ENCODE measurements at regions not wholly inside any gene's neighbourhood (a gene's known extent, or its start where the extent isn't known, plus 50 kb on each side); places are given as distances from the start of the nearest gene placed in this dataset.

DNA sequence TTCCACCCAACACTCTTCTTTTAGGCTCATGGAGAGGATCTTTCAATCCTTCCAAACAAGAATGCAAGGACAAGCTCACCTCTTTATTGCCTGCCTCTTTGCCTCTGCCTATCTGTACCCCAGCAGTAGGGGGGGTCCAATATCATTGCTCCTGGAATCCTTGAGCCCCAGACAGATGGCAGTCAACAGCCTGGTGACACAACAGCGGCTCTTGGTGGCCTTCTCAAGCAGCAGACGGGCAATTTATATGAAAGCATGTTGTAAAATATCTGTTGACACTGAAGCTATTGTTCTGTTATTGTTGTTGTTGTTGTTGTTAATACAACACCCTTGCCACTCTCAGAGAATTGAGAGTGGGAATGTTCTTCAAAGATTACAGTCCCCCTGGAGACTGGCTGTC lies 480.0 kb upstream of the CADM1 start (continued):
- TF ChIP-seq, protein P1, sequence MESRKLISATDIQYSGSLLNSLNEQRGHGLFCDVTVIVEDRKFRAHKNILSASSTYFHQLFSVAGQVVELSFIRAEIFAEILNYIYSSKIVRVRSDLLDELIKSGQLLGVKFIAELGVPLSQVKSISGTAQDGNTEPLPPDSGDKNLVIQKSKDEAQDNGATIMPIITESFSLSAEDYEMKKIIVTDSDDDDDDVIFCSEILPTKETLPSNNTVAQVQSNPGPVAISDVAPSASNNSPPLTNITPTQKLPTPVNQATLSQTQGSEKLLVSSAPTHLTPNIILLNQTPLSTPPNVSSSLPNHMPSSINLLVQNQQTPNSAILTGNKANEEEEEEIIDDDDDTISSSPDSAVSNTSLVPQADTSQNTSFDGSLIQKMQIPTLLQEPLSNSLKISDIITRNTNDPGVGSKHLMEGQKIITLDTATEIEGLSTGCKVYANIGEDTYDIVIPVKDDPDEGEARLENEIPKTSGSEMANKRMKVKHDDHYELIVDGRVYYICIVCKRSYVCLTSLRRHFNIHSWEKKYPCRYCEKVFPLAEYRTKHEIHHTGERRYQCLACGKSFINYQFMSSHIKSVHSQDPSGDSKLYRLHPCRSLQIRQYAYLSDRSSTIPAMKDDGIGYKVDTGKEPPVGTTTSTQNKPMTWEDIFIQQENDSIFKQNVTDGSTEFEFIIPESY (IDR thresholded peaks at IDR 0.05) = no peak
- TF ChIP-seq RXRA (IDR thresholded peaks at IDR 0.05) (no peak), RAD21 (IDR thresholded peaks at IDR 0.05) (no peak), SP1 (IDR thresholded peaks at IDR 0.05) (no peak), TAF1 (conservative IDR thresholded peaks at IDR 0.05) (no peak), JUND (IDR thresholded peaks at IDR 0.05) (no peak), HNF4G (IDR thresholded peaks at IDR 0.05) (no peak), GABPA (IDR thresholded peaks at IDR 0.05 in 1 of 2, conservative IDR thresholded peaks at IDR 0.05 in 1 of 2) (no peak), FOXA1 (IDR thresholded peaks at IDR 0.05) (no peak), EGR1 (IDR thresholded peaks at IDR 0.05; ENCODE audit: low read depth in 2 of 2) (no peak), FOXA2 (IDR thresholded peaks at IDR 0.05) (no peak)

DNA sequence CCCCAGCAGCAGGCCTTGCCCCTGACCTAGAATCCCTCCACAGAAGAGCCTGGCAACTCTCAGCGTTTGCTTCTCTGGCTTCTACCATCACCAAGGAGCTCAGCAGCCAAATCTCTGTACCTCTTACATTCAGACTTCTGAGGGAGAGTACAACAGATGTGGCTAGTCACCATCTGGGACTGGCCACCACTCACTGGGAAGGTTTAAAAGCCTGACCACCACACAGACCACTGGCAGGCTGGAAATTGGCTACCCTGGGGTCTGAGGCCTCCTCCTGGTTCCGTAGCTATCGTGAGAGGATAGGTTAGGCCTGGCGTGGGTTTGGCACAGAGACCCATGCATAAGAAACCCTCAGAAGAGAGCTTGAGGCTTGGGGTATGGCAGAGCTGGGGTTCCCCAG lies 478.5 kb upstream of the CADM1 start:
- DNase-seq (ENCODE audit: low spot score) = no peak
- H3K9ac ChIP-seq (ENCODE audit: low read depth in 1 of 2, low read length in 2 of 2) = no peak overlapping the region
- TF ChIP-seq RAD21 (IDR thresholded peaks at IDR 0.05) (no peak), EGR1 (IDR thresholded peaks at IDR 0.05; ENCODE audit: low read depth in 2 of 2) (no peak), GABPA (IDR thresholded peaks at IDR 0.05 in 1 of 2, conservative IDR thresholded peaks at IDR 0.05 in 1 of 2) (no peak)
- TF ChIP-seq, protein P1 (IDR thresholded peaks at IDR 0.05) = no peak
- TF ChIP-seq, protein P2, sequence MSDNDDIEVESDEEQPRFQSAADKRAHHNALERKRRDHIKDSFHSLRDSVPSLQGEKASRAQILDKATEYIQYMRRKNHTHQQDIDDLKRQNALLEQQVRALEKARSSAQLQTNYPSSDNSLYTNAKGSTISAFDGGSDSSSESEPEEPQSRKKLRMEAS (IDR thresholded peaks at IDR 0.05) = no peak
- no peak overlapping the region for H3K27ac ChIP-seq (ENCODE audit: low read depth in 1 of 2, low read length in 2 of 2)
- no peaks in the 10 kb centered on the region for H3K36me3 ChIP-seq (ENCODE audit: control insufficient read depth in 4 of 4, insufficient read depth in 3 of 4, low read depth in 1 of 4, low read length in 3 of 4)
- no peak overlapping the region for H3K4me3 ChIP-seq (ENCODE audit: low read depth in 1 of 3, low read length in 3 of 3)
- no peaks in the 10 kb centered on the region for H3K4me1 ChIP-seq (ENCODE audit: control insufficient read depth in 4 of 4, insufficient read depth in 4 of 4, low read length in 3 of 4)
- no peaks in the 10 kb centered on the region for H3K27me3 ChIP-seq (ENCODE audit: control insufficient read depth in 4 of 4, insufficient read depth in 4 of 4, low read length in 3 of 4)
- 86% methylated on average over 4 of the region's 4 CpGs for WGBS
- no peaks in the 10 kb centered on the region for H3K9me3 ChIP-seq (ENCODE audit: control insufficient read depth in 4 of 4, low read length in 3 of 4)

DNA sequence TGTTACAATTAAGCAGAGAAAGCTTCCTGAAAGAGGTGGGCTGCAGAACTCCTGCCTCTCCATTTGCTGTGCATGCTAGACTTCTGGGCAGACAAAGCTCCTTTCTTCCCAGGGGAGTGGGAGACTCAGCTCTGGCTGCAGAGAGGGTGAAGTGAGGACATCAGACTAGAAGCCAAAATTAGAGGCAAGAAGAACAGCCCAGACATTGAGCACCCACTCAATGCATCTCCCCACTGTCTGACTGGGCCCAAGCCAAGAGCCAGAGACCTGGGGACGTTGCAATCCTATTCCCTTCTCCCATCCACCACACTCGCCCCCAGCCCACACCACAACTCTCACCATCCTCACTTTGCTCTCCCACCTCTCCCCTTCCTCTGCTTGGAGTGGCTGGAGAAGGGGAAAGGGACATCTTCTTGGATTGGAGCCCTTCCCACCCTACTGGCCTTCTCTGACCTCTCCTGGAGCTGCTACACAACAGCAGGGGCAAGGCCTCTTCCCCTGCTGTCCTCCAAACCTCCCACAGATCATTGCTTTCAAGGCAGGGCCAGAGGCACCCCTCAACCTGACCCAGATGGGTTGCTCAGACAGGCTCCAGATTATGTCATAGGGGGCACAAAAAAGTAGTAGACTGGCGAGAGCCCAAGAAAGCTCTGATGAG lies 477.7 kb upstream of the CADM1 start:
- WGBS = 84% methylated on average over 3 of the region's 3 CpGs
- DNase-seq (ENCODE audit: low spot score) = no peak
- no peak overlapping the region for H3K9ac ChIP-seq (ENCODE audit: low read depth in 1 of 2, low read length in 2 of 2)
- H3K9me3 ChIP-seq (ENCODE audit: control insufficient read depth in 4 of 4, low read length in 3 of 4) = no peaks in the 10 kb centered on the region
- H3K27ac ChIP-seq (ENCODE audit: low read depth in 1 of 2, low read length in 2 of 2) = no peak overlapping the region
- H3K4me1 ChIP-seq (ENCODE audit: control insufficient read depth in 4 of 4, insufficient read depth in 4 of 4, low read length in 3 of 4) = no peaks in the 10 kb centered on the region
- H3K27me3 ChIP-seq (ENCODE audit: control insufficient read depth in 4 of 4, insufficient read depth in 4 of 4, low read length in 3 of 4) = no peaks in the 10 kb centered on the region
- no peak overlapping the region for H3K4me3 ChIP-seq (ENCODE audit: low read depth in 1 of 3, low read length in 3 of 3)
- no peaks in the 10 kb centered on the region for H3K36me3 ChIP-seq (ENCODE audit: control insufficient read depth in 4 of 4, insufficient read depth in 3 of 4, low read depth in 1 of 4, low read length in 3 of 4)
- TF ChIP-seq TAF1 (conservative IDR thresholded peaks at IDR 0.05) (no peak), JUND (IDR thresholded peaks at IDR 0.05) (no peak), NR2F2 (IDR thresholded peaks at IDR 0.05) (no peak), SP1 (IDR thresholded peaks at IDR 0.05) (no peak), FOXA1 (IDR thresholded peaks at IDR 0.05) (no peak), YY1 (IDR thresholded peaks at IDR 0.05) (no peak), RAD21 (IDR thresholded peaks at IDR 0.05) (no peak)
- TF ChIP-seq, protein P3, sequence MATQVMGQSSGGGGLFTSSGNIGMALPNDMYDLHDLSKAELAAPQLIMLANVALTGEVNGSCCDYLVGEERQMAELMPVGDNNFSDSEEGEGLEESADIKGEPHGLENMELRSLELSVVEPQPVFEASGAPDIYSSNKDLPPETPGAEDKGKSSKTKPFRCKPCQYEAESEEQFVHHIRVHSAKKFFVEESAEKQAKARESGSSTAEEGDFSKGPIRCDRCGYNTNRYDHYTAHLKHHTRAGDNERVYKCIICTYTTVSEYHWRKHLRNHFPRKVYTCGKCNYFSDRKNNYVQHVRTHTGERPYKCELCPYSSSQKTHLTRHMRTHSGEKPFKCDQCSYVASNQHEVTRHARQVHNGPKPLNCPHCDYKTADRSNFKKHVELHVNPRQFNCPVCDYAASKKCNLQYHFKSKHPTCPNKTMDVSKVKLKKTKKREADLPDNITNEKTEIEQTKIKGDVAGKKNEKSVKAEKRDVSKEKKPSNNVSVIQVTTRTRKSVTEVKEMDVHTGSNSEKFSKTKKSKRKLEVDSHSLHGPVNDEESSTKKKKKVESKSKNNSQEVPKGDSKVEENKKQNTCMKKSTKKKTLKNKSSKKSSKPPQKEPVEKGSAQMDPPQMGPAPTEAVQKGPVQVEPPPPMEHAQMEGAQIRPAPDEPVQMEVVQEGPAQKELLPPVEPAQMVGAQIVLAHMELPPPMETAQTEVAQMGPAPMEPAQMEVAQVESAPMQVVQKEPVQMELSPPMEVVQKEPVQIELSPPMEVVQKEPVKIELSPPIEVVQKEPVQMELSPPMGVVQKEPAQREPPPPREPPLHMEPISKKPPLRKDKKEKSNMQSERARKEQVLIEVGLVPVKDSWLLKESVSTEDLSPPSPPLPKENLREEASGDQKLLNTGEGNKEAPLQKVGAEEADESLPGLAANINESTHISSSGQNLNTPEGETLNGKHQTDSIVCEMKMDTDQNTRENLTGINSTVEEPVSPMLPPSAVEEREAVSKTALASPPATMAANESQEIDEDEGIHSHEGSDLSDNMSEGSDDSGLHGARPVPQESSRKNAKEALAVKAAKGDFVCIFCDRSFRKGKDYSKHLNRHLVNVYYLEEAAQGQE (IDR thresholded peaks at IDR 0.05) = no peak
- TF ChIP-seq, protein P4, sequence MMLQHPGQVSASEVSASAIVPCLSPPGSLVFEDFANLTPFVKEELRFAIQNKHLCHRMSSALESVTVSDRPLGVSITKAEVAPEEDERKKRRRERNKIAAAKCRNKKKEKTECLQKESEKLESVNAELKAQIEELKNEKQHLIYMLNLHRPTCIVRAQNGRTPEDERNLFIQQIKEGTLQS (IDR thresholded peaks at IDR 0.05) = no peak
- TF ChIP-seq, protein P1 (IDR thresholded peaks at IDR 0.05) = no peak
- TF ChIP-seq, protein P5, sequence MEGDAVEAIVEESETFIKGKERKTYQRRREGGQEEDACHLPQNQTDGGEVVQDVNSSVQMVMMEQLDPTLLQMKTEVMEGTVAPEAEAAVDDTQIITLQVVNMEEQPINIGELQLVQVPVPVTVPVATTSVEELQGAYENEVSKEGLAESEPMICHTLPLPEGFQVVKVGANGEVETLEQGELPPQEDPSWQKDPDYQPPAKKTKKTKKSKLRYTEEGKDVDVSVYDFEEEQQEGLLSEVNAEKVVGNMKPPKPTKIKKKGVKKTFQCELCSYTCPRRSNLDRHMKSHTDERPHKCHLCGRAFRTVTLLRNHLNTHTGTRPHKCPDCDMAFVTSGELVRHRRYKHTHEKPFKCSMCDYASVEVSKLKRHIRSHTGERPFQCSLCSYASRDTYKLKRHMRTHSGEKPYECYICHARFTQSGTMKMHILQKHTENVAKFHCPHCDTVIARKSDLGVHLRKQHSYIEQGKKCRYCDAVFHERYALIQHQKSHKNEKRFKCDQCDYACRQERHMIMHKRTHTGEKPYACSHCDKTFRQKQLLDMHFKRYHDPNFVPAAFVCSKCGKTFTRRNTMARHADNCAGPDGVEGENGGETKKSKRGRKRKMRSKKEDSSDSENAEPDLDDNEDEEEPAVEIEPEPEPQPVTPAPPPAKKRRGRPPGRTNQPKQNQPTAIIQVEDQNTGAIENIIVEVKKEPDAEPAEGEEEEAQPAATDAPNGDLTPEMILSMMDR (IDR thresholded peaks at IDR 0.05; ENCODE audit: low read depth, low read length, missing input control) = no peak
- TF ChIP-seq, protein P2 (IDR thresholded peaks at IDR 0.05) = no peak
